Lower lobe of right lung (tissue), 2 donors: ENCODE measurements at regions not wholly inside any gene's neighbourhood (a gene's known extent, or its start where the extent isn't known, plus 50 kb on each side); places are given as distances from the start of the nearest gene placed in this dataset.

Experiments used
- ATAC-seq, 2 donors: fragments of 200-7000 bp; cut with Tn5 transposase; one replicate each; pipeline ENCODE4 v1.9.1; 2020 to 2022; ENCODE audit warnings: mild to moderate bottlenecking in 2 of 2, moderate library complexity in 2 of 2
- DNase-seq: peaks from one replicate; pipeline ENCODE4 v3.0.0-alpha.2; 2020
- H3K27ac ChIP-seq: fragments of 200-600 bp; one replicate; pipeline ENCODE4 v1.8.0; 2022
- H3K27me3 ChIP-seq: fragments of 200-600 bp; one replicate; pipeline ENCODE4 v1.8.0; 2022; ENCODE audit warnings: low read depth
- H3K36me3 ChIP-seq: fragments of 200-600 bp; one replicate; pipeline ENCODE4 v1.8.0; 2022; ENCODE audit warnings: mild to moderate bottlenecking
- H3K4me1 ChIP-seq: fragments of 200-600 bp; one replicate; pipeline ENCODE4 v1.8.0; 2022
- H3K4me3 ChIP-seq: fragments of 200-600 bp; one replicate; pipeline ENCODE4 v1.8.0; 2022; ENCODE audit warnings: mild to moderate bottlenecking
- H3K9me3 ChIP-seq: fragments of 200-600 bp; one replicate; pipeline ENCODE4 v1.8.0; 2022
- intact Hi-C: fragments of 100-400 bp; cut with DNase I; formaldehyde crosslinking; loops from one replicate; pipeline ENCODE4 v1.11.0; 2022
- TF ChIP-seq, protein P1 (sequence below): fragments of 200-600 bp; IDR thresholded peaks from one replicate; pipeline ENCODE4 v1.8.0; 2022; ENCODE audit warnings: antibody characterized with exemption, mild to moderate bottlenecking
- donor health status: DM: no; HTN: yes; CAD: no; lungs with severe emphysema.

DNA sequence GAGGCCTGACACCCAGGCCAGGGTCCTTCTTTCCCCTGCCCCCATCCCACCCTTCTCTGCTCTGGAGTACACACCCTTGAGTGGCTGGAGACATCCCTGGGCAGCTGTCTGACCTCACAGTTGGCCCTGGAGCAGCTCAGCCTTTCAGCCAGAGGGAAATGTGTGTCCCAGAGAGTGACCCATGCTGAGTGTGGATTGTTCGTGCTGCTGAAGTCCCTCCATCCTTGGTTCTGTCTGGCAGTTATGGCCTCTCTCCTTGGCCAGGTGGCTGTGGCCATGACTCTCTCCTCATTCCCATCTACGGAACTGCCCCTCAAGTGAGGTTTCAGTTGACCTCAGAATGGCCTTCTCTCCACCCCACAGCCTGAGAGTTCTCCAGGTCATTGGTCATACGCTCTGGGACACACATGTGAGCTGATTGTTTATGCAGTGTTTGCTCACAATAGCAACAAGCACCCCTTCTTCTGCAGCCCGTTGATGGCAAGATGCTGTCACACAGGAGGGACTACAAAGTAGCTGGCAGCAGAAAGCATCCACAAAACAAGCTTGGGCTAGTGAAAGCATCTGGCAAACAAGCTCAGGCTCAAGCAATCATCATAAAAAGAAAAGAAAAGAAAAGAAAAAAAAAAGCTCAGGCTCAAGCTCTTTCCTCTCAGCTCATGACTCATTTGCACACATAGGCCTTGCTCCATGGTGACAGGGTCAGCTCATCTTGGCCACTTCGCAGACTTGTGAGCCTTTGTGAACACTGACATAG is 55.3 kb upstream of the ITGA11 start:
- H3K9me3 ChIP-seq: no peaks in the 10 kb centered on the region
- ATAC-seq (no peak), DNase-seq (no peak)
- TF ChIP-seq, protein P1, sequence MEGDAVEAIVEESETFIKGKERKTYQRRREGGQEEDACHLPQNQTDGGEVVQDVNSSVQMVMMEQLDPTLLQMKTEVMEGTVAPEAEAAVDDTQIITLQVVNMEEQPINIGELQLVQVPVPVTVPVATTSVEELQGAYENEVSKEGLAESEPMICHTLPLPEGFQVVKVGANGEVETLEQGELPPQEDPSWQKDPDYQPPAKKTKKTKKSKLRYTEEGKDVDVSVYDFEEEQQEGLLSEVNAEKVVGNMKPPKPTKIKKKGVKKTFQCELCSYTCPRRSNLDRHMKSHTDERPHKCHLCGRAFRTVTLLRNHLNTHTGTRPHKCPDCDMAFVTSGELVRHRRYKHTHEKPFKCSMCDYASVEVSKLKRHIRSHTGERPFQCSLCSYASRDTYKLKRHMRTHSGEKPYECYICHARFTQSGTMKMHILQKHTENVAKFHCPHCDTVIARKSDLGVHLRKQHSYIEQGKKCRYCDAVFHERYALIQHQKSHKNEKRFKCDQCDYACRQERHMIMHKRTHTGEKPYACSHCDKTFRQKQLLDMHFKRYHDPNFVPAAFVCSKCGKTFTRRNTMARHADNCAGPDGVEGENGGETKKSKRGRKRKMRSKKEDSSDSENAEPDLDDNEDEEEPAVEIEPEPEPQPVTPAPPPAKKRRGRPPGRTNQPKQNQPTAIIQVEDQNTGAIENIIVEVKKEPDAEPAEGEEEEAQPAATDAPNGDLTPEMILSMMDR: no peak
- H3K27me3 ChIP-seq: no peaks in the 10 kb centered on the region
- intact Hi-C loops: no loop called here
- H3K27ac ChIP-seq: no peak overlapping the region
- H3K36me3 ChIP-seq: no peaks in the 10 kb centered on the region
- no peak overlapping the region for H3K4me3 ChIP-seq
- no peaks in the 10 kb centered on the region for H3K4me1 ChIP-seq

DNA sequence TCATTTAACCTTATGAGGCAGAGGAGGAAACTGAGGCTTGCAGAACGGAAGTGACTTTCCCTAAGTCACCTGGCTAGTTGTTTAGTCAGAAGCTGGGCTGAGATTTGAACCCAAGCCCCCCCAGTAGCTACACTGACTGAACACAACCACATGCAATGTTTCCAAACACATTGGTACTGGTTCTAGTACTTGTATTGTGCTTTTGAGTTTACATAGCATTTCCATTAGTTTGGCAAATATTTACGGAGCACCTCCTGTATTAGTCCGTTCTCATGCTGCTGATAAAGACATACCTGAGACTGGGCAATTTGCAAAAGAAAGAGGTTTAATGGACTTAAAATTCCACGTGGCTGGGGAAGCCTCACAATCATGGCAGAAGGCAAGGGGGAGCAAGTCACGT is 56.3 kb upstream of the ITGA11 start:
- intact Hi-C loops: no loop called here
- H3K27ac ChIP-seq: no peak overlapping the region

DNA sequence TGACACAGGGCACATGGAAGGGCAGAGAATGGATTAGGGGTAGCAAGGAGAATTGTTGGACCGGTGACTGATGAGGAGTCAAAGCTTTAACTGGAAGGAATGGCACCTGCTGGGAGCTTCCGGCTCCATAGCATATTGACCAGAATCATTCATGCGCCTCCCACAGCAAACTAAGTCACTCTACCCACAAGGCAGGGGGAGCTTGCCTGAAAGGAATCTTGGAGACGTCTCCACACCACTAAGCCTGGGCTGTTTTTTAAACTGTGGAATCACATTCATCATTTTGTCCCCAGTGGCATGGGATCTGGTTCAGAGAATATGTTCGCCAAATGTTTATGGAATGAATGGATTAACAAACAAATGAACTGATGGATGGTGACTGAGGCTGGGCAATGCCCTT is 57.0 kb upstream of the ITGA11 start:
- intact Hi-C loops: no loop called here
- Histone ChIP-seq H3K4me3 (no peak overlapping the region), H3K4me1 (no peaks in the 10 kb centered on the region), H3K36me3 (no peaks in the 10 kb centered on the region), H3K27ac (no peak overlapping the region), H3K9me3 (no peaks in the 10 kb centered on the region), H3K27me3 (no peaks in the 10 kb centered on the region)
- TF ChIP-seq, protein P1: no peak
- DNase-seq: no peak
- no peak for ATAC-seq

More for the DNA sequence above, 56.3 kb upstream of the ITGA11 start:
- TF ChIP-seq, protein P1: no peak
- Histone ChIP-seq H3K9me3 (no peaks in the 10 kb centered on the region), H3K36me3 (no peaks in the 10 kb centered on the region), H3K27me3 (no peaks in the 10 kb centered on the region), H3K4me1 (no peaks in the 10 kb centered on the region), H3K4me3 (no peak overlapping the region)
- DNase-seq: no peak
- no peak for ATAC-seq

DNA sequence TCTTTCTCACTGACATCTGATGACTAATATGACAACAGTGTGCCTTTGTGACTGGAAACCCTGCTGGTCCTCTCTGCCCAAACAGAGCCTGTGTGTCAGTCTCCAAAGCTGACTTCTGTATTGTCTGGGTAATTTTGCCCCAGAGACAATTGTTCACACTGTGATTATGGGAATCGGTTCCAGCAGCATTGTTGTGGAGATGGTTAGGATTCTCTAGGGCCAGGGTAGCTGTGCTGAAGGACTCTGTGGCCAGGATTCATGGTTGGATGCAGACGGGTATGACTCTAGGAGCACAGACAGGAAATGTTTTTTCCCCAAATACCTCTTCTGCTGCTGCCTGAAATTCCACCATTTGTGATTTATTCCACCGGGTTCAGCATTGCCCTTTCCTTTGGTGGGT is 57.5 kb upstream of the ITGA11 start:
- intact Hi-C loops: no loop called here
- no peak for ATAC-seq
- Histone ChIP-seq H3K4me1 (no peaks in the 10 kb centered on the region), H3K27me3 (no peaks in the 10 kb centered on the region), H3K36me3 (no peaks in the 10 kb centered on the region), H3K4me3 (no peak overlapping the region), H3K27ac (no peak overlapping the region), H3K9me3 (no peaks in the 10 kb centered on the region)
- DNase-seq: no peak
- TF ChIP-seq, protein P1: no peak

DNA sequence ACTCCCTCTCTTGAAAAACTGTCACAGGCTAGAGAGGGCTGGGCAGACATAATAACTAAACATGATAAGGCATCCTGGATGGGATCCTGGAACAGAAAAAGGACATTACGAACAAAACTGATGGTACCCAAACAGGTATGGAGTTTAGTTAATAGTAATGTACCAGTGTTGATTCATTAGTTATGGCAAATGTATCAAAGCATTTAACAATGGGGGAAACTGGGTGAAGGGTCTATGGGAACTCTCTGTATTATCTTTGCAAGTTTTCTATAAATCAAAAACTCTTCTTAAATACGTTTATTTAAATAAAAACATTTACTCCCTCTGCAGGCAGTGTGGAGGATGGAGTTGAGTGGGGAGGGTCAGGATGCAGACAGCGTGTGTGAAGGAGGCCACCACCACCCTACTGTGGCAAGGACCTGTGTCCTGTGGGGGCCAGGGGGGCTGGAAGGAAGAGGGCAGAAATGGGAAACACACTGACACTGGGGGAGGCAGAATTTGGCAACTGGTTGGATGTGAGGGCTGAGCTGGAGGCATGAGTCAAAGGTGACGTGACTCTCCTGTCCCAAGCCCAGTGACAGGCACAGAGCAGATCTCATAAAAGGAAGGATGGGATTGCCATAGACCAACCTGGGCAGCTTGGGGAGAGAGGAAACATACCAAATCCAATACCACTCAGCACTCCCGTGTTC is 59.6 kb upstream of the ITGA11 start:
- no peaks in the 10 kb centered on the region for H3K9me3 ChIP-seq
- intact Hi-C loops: no loop called here
- DNase-seq (no peak), ATAC-seq (no peak)
- TF ChIP-seq, protein P1: no peak
- no peak overlapping the region for H3K4me3 ChIP-seq
- no peaks in the 10 kb centered on the region for H3K4me1 ChIP-seq
- no peak overlapping the region for H3K27ac ChIP-seq
- no peaks in the 10 kb centered on the region for H3K27me3 ChIP-seq
- H3K36me3 ChIP-seq: no peaks in the 10 kb centered on the region
